H9 (cell line): ENCODE measurements at regions not wholly inside any gene's neighbourhood (a gene's known extent, or its start where the extent isn't known, plus 50 kb on each side); places are given as distances from the start of the nearest gene placed in this dataset.

Source experiments
- DNase-seq: peaks from one replicate; pipeline ENCODE4 v3.0.0-alpha.2; 2017
- H2AFZ ChIP-seq: one replicate; pipeline ENCODE4 v1.6.1; 2013; ENCODE audit warnings: mild to moderate bottlenecking, low read length, control low read depth, moderate library complexity
- H2AK5ac ChIP-seq: 2 replicates; pipeline ENCODE4 v1.6.1; 2013; ENCODE audit warnings: low read length, control low read depth, mixed read lengths; ENCODE audit not compliant: insufficient read length
- H2BK120ac ChIP-seq: one replicate; pipeline ENCODE4 v1.6.1; 2013; ENCODE audit warnings: low read depth, mild to moderate bottlenecking, low read length, control low read depth, inconsistent platforms; ENCODE audit not compliant: poor library complexity, severe bottlenecking
- H2BK12ac ChIP-seq: 2 replicates; pipeline ENCODE4 v1.6.1; 2013; ENCODE audit warnings: low read length, control low read depth, mixed read lengths, low read depth; ENCODE audit not compliant: insufficient read length
- H2BK15ac ChIP-seq: 2 replicates; pipeline ENCODE4 v1.6.1; 2013; ENCODE audit warnings: low read depth, low read length, control low read depth
- H2BK20ac ChIP-seq: one replicate; pipeline ENCODE4 v1.6.1; 2013; ENCODE audit warnings: low read depth, mild to moderate bottlenecking, low read length, control low read depth, inconsistent platforms; ENCODE audit not compliant: poor library complexity, severe bottlenecking
- H2BK5ac ChIP-seq: 2 replicates; pipeline ENCODE4 v1.6.1; 2013; ENCODE audit warnings: low read length, control low read depth, mixed read lengths; ENCODE audit not compliant: insufficient read length
- H3K14ac ChIP-seq: 2 replicates; pipeline ENCODE4 v1.6.1; 2013; ENCODE audit warnings: low read length, control low read depth; ENCODE audit not compliant: insufficient read depth
- H3K18ac ChIP-seq: 2 replicates; pipeline ENCODE4 v1.6.1; 2013; ENCODE audit warnings: low read depth, mild to moderate bottlenecking, mixed read lengths, low read length, control low read depth; ENCODE audit not compliant: insufficient read length
- H3K23ac ChIP-seq: 2 replicates; pipeline ENCODE4 v1.6.1; 2013; ENCODE audit warnings: low read length, control low read depth, mixed read lengths, low read depth; ENCODE audit not compliant: insufficient read length
- H3K23me2 ChIP-seq: 2 replicates; pipeline ENCODE4 v1.6.1; 2013; ENCODE audit warnings: low read depth, mild to moderate bottlenecking, mixed read lengths, low read length, control low read depth; ENCODE audit not compliant: insufficient read length, poor library complexity, severe bottlenecking
- H3K27ac ChIP-seq: 2 replicates; pipeline ENCODE4 v1.5.1; 2013; ENCODE audit warnings: low read length, control low read depth, mixed read lengths, low read depth; ENCODE audit not compliant: insufficient read length
- H3K27me3 ChIP-seq: 2 replicates; pipeline ENCODE4 v1.6.1; 2013; ENCODE audit warnings: low read length, control low read depth, inconsistent platforms; ENCODE audit not compliant: insufficient read depth
- H3K4ac ChIP-seq: 2 replicates; pipeline ENCODE4 v1.6.1; 2013; ENCODE audit warnings: low read depth, mild to moderate bottlenecking, control low read depth, inconsistent platforms, low read length, moderate library complexity
- H3K4me1 ChIP-seq: 2 replicates; pipeline ENCODE4 v1.6.1; 2013; ENCODE audit warnings: low read length, control low read depth, inconsistent platforms; ENCODE audit not compliant: insufficient read depth
- H3K4me2 ChIP-seq: 2 replicates; pipeline ENCODE4 v1.6.1; 2013; ENCODE audit warnings: low read length, control low read depth, mixed read lengths; ENCODE audit not compliant: insufficient read length, insufficient read depth
- H3K56ac ChIP-seq: 2 replicates; pipeline ENCODE4 v1.6.1; 2013; ENCODE audit warnings: low read depth, mild to moderate bottlenecking, mixed read lengths, low read length, control low read depth; ENCODE audit not compliant: insufficient read length
- H3K79me1 ChIP-seq: 2 replicates; pipeline ENCODE4 v1.6.1; 2013; ENCODE audit warnings: low read depth, mild to moderate bottlenecking, moderate library complexity, low read length, control low read depth, inconsistent platforms; ENCODE audit not compliant: insufficient read depth, poor library complexity, severe bottlenecking
- H3K79me2 ChIP-seq: 2 replicates; pipeline ENCODE4 v1.6.1; 2013; ENCODE audit warnings: low read length, control low read depth, inconsistent platforms; ENCODE audit not compliant: insufficient read depth
- H3K9ac ChIP-seq: 2 replicates; pipeline ENCODE4 v1.6.1; 2013; ENCODE audit warnings: low read length, control low read depth, mixed read lengths; ENCODE audit not compliant: insufficient read length; ENCODE audit errors: extremely low read depth
- H3K9me3 ChIP-seq: one replicate; pipeline ENCODE4 v1.6.1; 2013; ENCODE audit warnings: low read depth, low read length, inconsistent platforms; ENCODE audit not compliant: control insufficient read depth
- H3T11ph ChIP-seq: one replicate; pipeline ENCODE4 v1.6.1; 2013; ENCODE audit warnings: mild to moderate bottlenecking, low read length, control low read depth, inconsistent platforms
- H4K20me1 ChIP-seq: one replicate; pipeline ENCODE4 v1.6.1; 2013; ENCODE audit not compliant: control insufficient read depth, insufficient read length, insufficient read depth
- H4K5ac ChIP-seq: 2 replicates; pipeline ENCODE4 v1.6.1; 2013; ENCODE audit warnings: low read depth, mild to moderate bottlenecking, mixed read lengths, low read length, control low read depth; ENCODE audit not compliant: insufficient read length
- H4K8ac ChIP-seq: replicated peaks from 2 replicates; pipeline ENCODE4 v1.6.1; 2013; ENCODE audit warnings: low read length, control low read depth, mixed read lengths, low read depth; ENCODE audit not compliant: insufficient read length
- H4K91ac ChIP-seq: 2 replicates; pipeline ENCODE4 v1.6.1; 2013; ENCODE audit warnings: low read depth, mild to moderate bottlenecking, moderate library complexity, mixed read lengths, low read length, control low read depth; ENCODE audit not compliant: insufficient read length
- H3K27ac Mint-ChIP-seq, 3 experiments: 2 replicates in 2 of 3; 3 replicates in 1 of 3; pipeline ENCODE4 v1.8.0; 2020 to 2021; ENCODE audit warnings: mixed read lengths in 3 of 3, mild to moderate bottlenecking in 1 of 3, moderate library complexity in 1 of 3
- H3K27me3 Mint-ChIP-seq: 2 replicates; pipeline ENCODE4 v1.8.0; 2021; ENCODE audit warnings: low read depth, mild to moderate bottlenecking, moderate library complexity, mixed read lengths
- H3K36me3 Mint-ChIP-seq, 3 experiments: 2 replicates in 2 of 3; 3 replicates in 1 of 3; pipeline ENCODE4 v1.8.0; 2020 to 2021; ENCODE audit warnings: low read depth in 3 of 3, mixed read lengths in 3 of 3; ENCODE audit not compliant: insufficient read depth in 1 of 3
- H3K4me1 Mint-ChIP-seq, 2 experiments: 2 replicates each; pipeline ENCODE4 v1.8.0; 2020; ENCODE audit warnings: mixed read lengths in 2 of 2
- H3K4me3 Mint-ChIP-seq, 2 experiments: 2 replicates in 1 of 2; 3 replicates in 1 of 2; pipeline ENCODE4 v1.8.0; 2020 to 2021; ENCODE audit warnings: mild to moderate bottlenecking in 2 of 2, mixed read lengths in 2 of 2, moderate library complexity in 1 of 2
- H3K9me3 Mint-ChIP-seq, 2 experiments: 2 replicates in 1 of 2; 3 replicates in 1 of 2; pipeline ENCODE4 v1.8.0; 2020; ENCODE audit warnings: mild to moderate bottlenecking in 2 of 2, mixed read lengths in 2 of 2, moderate library complexity in 1 of 2
- WGBS: extraction: QIAGEN DNeasy Blood & Tissue Kit; methylation state at CpG from one replicate; pipeline ENCODE4 v1.1.7; 2013; ENCODE audit warnings: missing lambda C conversion rate, low lambda C conversion rate, mixed read lengths; ENCODE audit not compliant: insufficient read length; ENCODE audit errors: extremely low coverage; 5-methylcytosine and 5-hydroxymethylcytosine counted together
- TF ChIP-seq, protein P1 (sequence below): fragments of 200-600 bp; sonication (generic); conservative IDR thresholded peaks from 3 replicates; pipeline ENCODE4 v1.8.0; 2021; ENCODE audit warnings: antibody characterized with exemption, mild to moderate bottlenecking

DNA sequence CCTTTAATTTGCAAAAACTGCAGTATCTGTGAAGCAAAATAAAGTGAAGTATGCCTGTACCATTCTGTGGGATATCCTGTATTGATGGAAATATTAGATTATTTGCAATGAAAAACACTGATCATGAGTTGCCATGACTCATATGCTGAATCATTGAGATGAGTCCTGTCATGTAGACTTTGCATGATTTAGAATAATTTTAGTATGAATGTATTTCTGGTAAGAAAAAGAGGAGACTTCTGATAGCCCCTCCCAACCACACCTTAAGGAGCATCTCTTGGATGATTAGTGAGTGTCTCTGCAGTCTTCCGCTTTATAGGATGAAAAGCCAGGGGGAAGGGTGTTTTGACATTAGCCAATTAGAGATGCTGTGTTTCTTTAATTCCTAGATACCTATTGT is 55.2 kb upstream of the PTGS2 start:
- Histone ChIP-seq H2BK15ac (no peak overlapping the region), H2BK12ac (no peak overlapping the region), H4K20me1 (no peaks in the 10 kb centered on the region), H3K4ac (no peak overlapping the region), H3T11ph (no peak overlapping the region), H4K91ac (no peak overlapping the region), H4K8ac (no peak overlapping the region), H3K27me3 (no peaks in the 10 kb centered on the region), H4K5ac (no peak overlapping the region), H3K4me2 (no peak overlapping the region), H2AFZ (no peak overlapping the region), H3K18ac (no peak overlapping the region), H3K23ac (no peak overlapping the region), H2AK5ac (no peak overlapping the region), H3K4me1 (no peaks in the 10 kb centered on the region), H2BK120ac (no peak overlapping the region), H3K9me3 (no peaks in the 10 kb centered on the region), H3K23me2 (no peaks in the 10 kb centered on the region), H3K27ac (no peak overlapping the region), H3K79me2 (no peaks in the 10 kb centered on the region), H2BK20ac (no peak overlapping the region), H3K14ac (no peak overlapping the region), H3K9ac (no peak overlapping the region), H2BK5ac (no peak overlapping the region), H3K56ac (no peak overlapping the region), H3K79me1 (no peaks in the 10 kb centered on the region)
- TF ChIP-seq, protein P1, sequence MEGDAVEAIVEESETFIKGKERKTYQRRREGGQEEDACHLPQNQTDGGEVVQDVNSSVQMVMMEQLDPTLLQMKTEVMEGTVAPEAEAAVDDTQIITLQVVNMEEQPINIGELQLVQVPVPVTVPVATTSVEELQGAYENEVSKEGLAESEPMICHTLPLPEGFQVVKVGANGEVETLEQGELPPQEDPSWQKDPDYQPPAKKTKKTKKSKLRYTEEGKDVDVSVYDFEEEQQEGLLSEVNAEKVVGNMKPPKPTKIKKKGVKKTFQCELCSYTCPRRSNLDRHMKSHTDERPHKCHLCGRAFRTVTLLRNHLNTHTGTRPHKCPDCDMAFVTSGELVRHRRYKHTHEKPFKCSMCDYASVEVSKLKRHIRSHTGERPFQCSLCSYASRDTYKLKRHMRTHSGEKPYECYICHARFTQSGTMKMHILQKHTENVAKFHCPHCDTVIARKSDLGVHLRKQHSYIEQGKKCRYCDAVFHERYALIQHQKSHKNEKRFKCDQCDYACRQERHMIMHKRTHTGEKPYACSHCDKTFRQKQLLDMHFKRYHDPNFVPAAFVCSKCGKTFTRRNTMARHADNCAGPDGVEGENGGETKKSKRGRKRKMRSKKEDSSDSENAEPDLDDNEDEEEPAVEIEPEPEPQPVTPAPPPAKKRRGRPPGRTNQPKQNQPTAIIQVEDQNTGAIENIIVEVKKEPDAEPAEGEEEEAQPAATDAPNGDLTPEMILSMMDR: no peak
- Mint-ChIP-seq H3K9me3 (no peaks in the 10 kb centered on the region), H3K4me3 (no peak overlapping the region), H3K4me1 (no peaks in the 10 kb centered on the region), H3K27ac (no peak overlapping the region), H3K36me3 (no peaks in the 10 kb centered on the region), H3K27me3 (no peaks in the 10 kb centered on the region)
- no CpG with 5 or more reads among the region's 1 CpG for WGBS
- no peak for DNase-seq
